H1 (cell line): ENCODE measurements at regions not wholly inside any gene's neighbourhood (a gene's known extent, or its start where the extent isn't known, plus 50 kb on each side); places are given as distances from the start of the nearest gene placed in this dataset.

ENCODE experiments used
- BACH1 ChIP-seq: IDR thresholded peaks from 2 replicates; pipeline ENCODE4 v1.6.1; 2012; ENCODE audit warnings: low read length, improper control_type of control experiment
- CTCF ChIP-seq, 3 experiments: IDR thresholded peaks; 1 replicate in 2 of 3; 2 replicates in 1 of 3; pipeline versions ENCODE4 v1.5.1 to v1.6.1; 2011; ENCODE audit warnings: low read length in 3 of 3, mild to moderate bottlenecking in 3 of 3, inconsistent platforms in 2 of 3, low read depth in 1 of 3, moderate library complexity in 1 of 3; ENCODE audit not compliant: insufficient read depth in 1 of 3; ENCODE audit errors: control extremely low read depth in 1 of 3
- EZH2 ChIP-seq: fragments of 200-600 bp; sonication (generic); IDR thresholded peaks from 2 replicates; pipeline ENCODE4 v1.7.1; 2012; ENCODE audit warnings: low read depth, mild to moderate bottlenecking, moderate library complexity, low read length, inconsistent platforms; ENCODE audit not compliant: severe bottlenecking
- MAFK ChIP-seq: IDR thresholded peaks from 2 replicates; pipeline ENCODE4 v1.6.1; 2012; ENCODE audit warnings: low read depth, mild to moderate bottlenecking, improper control_type of control experiment, low read length
- SP1 ChIP-seq: IDR thresholded peaks from 2 replicates; pipeline ENCODE4 v1.6.1; 2011; ENCODE audit warnings: low read depth, low read length
- TAF7 ChIP-seq: optimal IDR thresholded peaks from 2 replicates; pipeline ENCODE3; 2011; ENCODE audit warnings: low read depth, mild to moderate bottlenecking, inconsistent platforms, low read length, moderate library complexity, borderline replicate concordance

GRCh38 chr16:87135246-87136030 lies 181.8 kb downstream of the C16orf95 start (continued):
- TF ChIP-seq CTCF (IDR thresholded peaks at IDR 0.05; ENCODE audit: control extremely low read depth in 1 of 3, insufficient read depth in 1 of 3, low read depth in 1 of 3, low read length in 3 of 3) (no peak), EZH2 (no peak), MAFK (no peak), BACH1 (no peak), TAF7 (no peak), SP1 (no peak)
